Astrocyte (in vitro differentiated cells and primary cell): ENCODE measurements at regions not wholly inside any gene's neighbourhood (a gene's known extent, or its start where the extent isn't known, plus 50 kb on each side); places are given as distances from the start of the nearest gene placed in this dataset.
"Not testable (repeated sequence)": the region's sequence is repeated elsewhere in the genome, so short reads cannot be mapped to it uniquely, and the experiment has no call there.

Experiments
- DNase-seq: peaks from one replicate; pipeline ENCODE4 v3.0.0-alpha.2; 2010; ENCODE audit warnings: low read depth
- FAIRE-seq: peaks from 2 replicates; lab custom pipeline; 2011; peaks lifted over from hg19 to GRCh38; lab: Jason Lieb, UNC
- H2AFZ ChIP-seq: 2 replicates; pipeline ENCODE4 v1.6.0; 2012; ENCODE audit warnings: low read depth, low read length, inconsistent platforms
- H3K27ac ChIP-seq: 2 replicates; pipeline ENCODE4 v1.5.1; 2011; ENCODE audit warnings: low read depth, low read length, inconsistent platforms
- H3K27me3 ChIP-seq: 2 replicates; pipeline ENCODE4 v1.6.0; 2011; ENCODE audit warnings: low read length, inconsistent platforms; ENCODE audit not compliant: insufficient read depth
- H3K36me3 ChIP-seq: 2 replicates; pipeline ENCODE4 v1.5.1; 2011; ENCODE audit warnings: low read length, inconsistent platforms; ENCODE audit not compliant: insufficient read depth
- H3K4me1 ChIP-seq: 2 replicates; pipeline ENCODE4 v1.5.1; 2011; ENCODE audit warnings: low read length, inconsistent platforms; ENCODE audit not compliant: insufficient read depth
- H3K4me2 ChIP-seq: 2 replicates; pipeline ENCODE4 v1.6.0; 2012; ENCODE audit warnings: low read length, inconsistent platforms
- H3K4me3 ChIP-seq: 2 replicates; pipeline ENCODE4 v1.5.1; 2011; ENCODE audit warnings: low read depth, mild to moderate bottlenecking, low read length, inconsistent platforms; ENCODE audit not compliant: insufficient read depth
- H3K79me2 ChIP-seq: 2 replicates; pipeline ENCODE4 v1.6.0; 2012; ENCODE audit warnings: mild to moderate bottlenecking, low read length, inconsistent platforms; ENCODE audit not compliant: insufficient read depth
- H3K9ac ChIP-seq: 2 replicates; pipeline ENCODE4 v1.6.0; 2012; ENCODE audit warnings: mild to moderate bottlenecking, low read length, inconsistent platforms
- H3K9me3 ChIP-seq: 2 replicates; pipeline ENCODE4 v1.5.1; 2012; ENCODE audit warnings: low read depth, mild to moderate bottlenecking, low read length, inconsistent platforms; ENCODE audit not compliant: insufficient read depth
- H4K20me1 ChIP-seq: 2 replicates; pipeline ENCODE4 v1.6.0; 2012; ENCODE audit warnings: low read length, inconsistent platforms; ENCODE audit not compliant: insufficient read depth
- H3K27ac Mint-ChIP-seq: one replicate; pipeline ENCODE4 v1.8.0; 2021; ENCODE audit warnings: mild to moderate bottlenecking, mixed read lengths; ENCODE audit not compliant: unreplicated experiment
- H3K27me3 Mint-ChIP-seq: one replicate; pipeline ENCODE4 v1.8.0; 2021; ENCODE audit warnings: low read depth, mixed read lengths; ENCODE audit not compliant: unreplicated experiment
- H3K36me3 Mint-ChIP-seq: one replicate; pipeline ENCODE4 v1.8.0; 2021; ENCODE audit warnings: low read depth, mixed read lengths; ENCODE audit not compliant: unreplicated experiment
- H3K4me1 Mint-ChIP-seq: one replicate; pipeline ENCODE4 v1.8.0; 2021; ENCODE audit warnings: low read depth, mixed read lengths; ENCODE audit not compliant: unreplicated experiment
- H3K4me3 Mint-ChIP-seq: one replicate; pipeline ENCODE4 v1.8.0; 2021; ENCODE audit warnings: mild to moderate bottlenecking, moderate library complexity, mixed read lengths; ENCODE audit not compliant: unreplicated experiment
- H3K9me3 Mint-ChIP-seq: one replicate; pipeline ENCODE4 v1.8.0; 2021; ENCODE audit warnings: mild to moderate bottlenecking, mixed read lengths; ENCODE audit not compliant: unreplicated experiment
- CTCF ChIP-seq: IDR thresholded peaks from 2 replicates; pipeline ENCODE4 v1.5.1; 2011; ENCODE audit warnings: low read depth, mild to moderate bottlenecking, inconsistent platforms, low read length, moderate library complexity; ENCODE audit not compliant: insufficient read depth
- EZH2 ChIP-seq: IDR thresholded peaks from 2 replicates; pipeline ENCODE4 v1.6.1; 2012; ENCODE audit warnings: mild to moderate bottlenecking, low read length, inconsistent platforms; ENCODE audit not compliant: insufficient read depth

- no peak overlapping the region for H3K4me2 ChIP-seq
- H3K9ac ChIP-seq: no peak overlapping the region
- no peaks in the 10 kb centered on the region for H3K27me3 ChIP-seq
- Mint-ChIP-seq H3K27ac (no peak overlapping the region), H3K4me3 (no peak overlapping the region), H3K27me3 (peaks cover 3% of the 10 kb centered on the region), H3K4me1 (no peaks in the 10 kb centered on the region), H3K9me3 (peaks cover 2% of the 10 kb centered on the region), H3K36me3 (no peaks in the 10 kb centered on the region)
- FAIRE-seq (no peak), DNase-seq (no peak)
- TF ChIP-seq EZH2 (no peak), CTCF (no peak)
- no peaks in the 10 kb centered on the region for H3K9me3 ChIP-seq
- H3K79me2 ChIP-seq: no peaks in the 10 kb centered on the region
- H3K4me1 ChIP-seq: no peaks in the 10 kb centered on the region
- H3K27ac ChIP-seq: no peak overlapping the region
- no peak overlapping the region for H3K4me3 ChIP-seq
- no peaks in the 10 kb centered on the region for H4K20me1 ChIP-seq
- H3K36me3 ChIP-seq: no peaks in the 10 kb centered on the region
- no peak overlapping the region for H2AFZ ChIP-seq
These were observed 268.6 kb downstream of the SV2B start for GRCh38 chr15:91368611-91369010.

DNA sequence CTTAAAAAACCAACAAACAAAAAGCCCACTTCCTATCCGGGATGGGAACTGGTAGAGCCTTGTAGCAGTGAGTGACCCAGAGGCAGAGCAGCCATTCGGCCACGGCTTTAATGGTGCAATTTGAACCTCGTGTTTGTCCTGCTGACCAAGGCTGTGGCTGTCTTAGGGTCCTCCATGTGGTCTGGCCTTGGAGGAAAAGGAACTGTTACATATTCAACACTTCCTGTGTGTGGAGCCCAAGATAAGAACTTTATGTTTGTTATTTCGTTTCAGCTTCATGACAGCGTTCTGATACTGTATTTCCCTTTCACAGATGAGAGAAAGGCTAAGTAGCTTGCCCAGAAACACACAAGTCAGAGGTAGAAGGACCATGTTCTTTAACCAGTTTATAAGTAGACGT lies 269.8 kb downstream of the SV2B start:
- H3K27me3 ChIP-seq: no peaks in the 10 kb centered on the region
- no peak overlapping the region for H2AFZ ChIP-seq
- peaks cover 3% of the 10 kb centered on the region for H3K27me3 Mint-ChIP-seq
- FAIRE-seq (no peak), DNase-seq (no peak)
- no peak overlapping the region for H3K27ac ChIP-seq
- H3K4me1 Mint-ChIP-seq: no peaks in the 10 kb centered on the region
- H3K4me3 Mint-ChIP-seq: no peak overlapping the region
- no peaks in the 10 kb centered on the region for H3K79me2 ChIP-seq
- no peaks in the 10 kb centered on the region for H3K36me3 ChIP-seq
- H3K9me3 Mint-ChIP-seq: peaks cover 2% of the 10 kb centered on the region
- H3K4me1 ChIP-seq: no peaks in the 10 kb centered on the region
- H3K27ac Mint-ChIP-seq: no peak overlapping the region
- TF ChIP-seq EZH2 (no peak), CTCF (no peak)
- H4K20me1 ChIP-seq: no peaks in the 10 kb centered on the region
- H3K4me2 ChIP-seq: no peak overlapping the region
- peaks cover 3% of the 10 kb centered on the region for H3K9me3 ChIP-seq
- H3K4me3 ChIP-seq: no peak overlapping the region
- no peaks in the 10 kb centered on the region for H3K36me3 Mint-ChIP-seq
- H3K9ac ChIP-seq: no peak overlapping the region

GRCh38 chr15:91371345-91371744 lies 271.3 kb downstream of the SV2B start:
- H3K4me2 ChIP-seq, H3K27ac Mint-ChIP-seq, H3K9me3 Mint-ChIP-seq, H3K9ac ChIP-seq, H3K36me3 ChIP-seq, H3K4me1 ChIP-seq, H4K20me1 ChIP-seq, H3K9me3 ChIP-seq, H3K4me3 ChIP-seq, H2AFZ ChIP-seq, H3K4me3 Mint-ChIP-seq, H3K36me3 Mint-ChIP-seq, H3K4me1 Mint-ChIP-seq, FAIRE-seq, H3K27me3 Mint-ChIP-seq, DNase-seq, H3K79me2 ChIP-seq, H3K27ac ChIP-seq, H3K27me3 ChIP-seq: not testable (repeated sequence)
